ENCODE measurements at regions not wholly inside any gene's neighbourhood (a gene's known extent, or its start where the extent isn't known, plus 50 kb on each side); places are given as distances from the start of the nearest gene placed in this dataset.

- DNase-seq, result no peak
Observed at GRCh38 chr9:106675780-106676179, 187.2 kb upstream of the ZNF462 start.

- DNase-seq, result no peak
Observed at GRCh38 chr9:106677374-106677773, 185.6 kb upstream of the ZNF462 start.

- no peak for DNase-seq
Observed at GRCh38 chr9:106677830-106678229, 185.1 kb upstream of the ZNF462 start.

DNA sequence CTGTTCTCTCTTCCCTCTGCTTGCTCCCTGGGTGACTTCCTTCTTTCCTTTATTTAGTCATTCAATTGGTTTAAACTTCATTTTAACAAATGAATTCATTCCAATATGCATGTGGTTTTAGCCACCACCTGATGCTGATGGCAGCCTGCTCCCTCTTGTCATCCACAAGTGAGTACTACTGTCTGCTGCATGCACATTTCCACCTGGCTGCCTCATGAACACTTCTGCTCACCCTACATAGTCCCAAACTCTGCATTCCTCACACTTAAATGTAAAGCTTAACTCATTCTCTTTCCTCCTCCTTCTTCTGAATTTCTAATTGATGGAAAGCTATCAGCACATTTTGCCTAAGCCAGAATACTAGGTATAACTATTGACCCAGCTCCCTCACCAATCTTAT, 184.7 kb upstream of the ZNF462 start:
- no peak for DNase-seq

DNA sequence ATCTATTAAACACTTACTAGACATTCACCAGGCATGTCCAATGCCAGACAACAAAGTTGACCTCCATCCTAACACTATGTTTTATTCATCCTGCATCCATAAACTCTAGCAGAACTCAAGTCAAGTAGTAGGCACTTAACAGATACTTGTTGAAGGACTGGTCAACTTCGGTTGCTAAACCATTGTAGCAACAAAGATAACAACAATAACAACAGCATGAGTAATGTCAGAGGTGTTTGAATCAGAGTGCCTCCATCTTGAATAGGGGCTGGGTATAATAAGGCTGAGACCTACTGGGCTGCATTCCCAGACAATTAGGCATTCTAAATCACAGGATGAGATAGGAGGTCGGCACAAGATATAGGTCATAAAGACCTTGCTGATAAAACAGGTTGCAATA, 180.5 kb upstream of the ZNF462 start:
- DNase-seq, result no peak

DNA sequence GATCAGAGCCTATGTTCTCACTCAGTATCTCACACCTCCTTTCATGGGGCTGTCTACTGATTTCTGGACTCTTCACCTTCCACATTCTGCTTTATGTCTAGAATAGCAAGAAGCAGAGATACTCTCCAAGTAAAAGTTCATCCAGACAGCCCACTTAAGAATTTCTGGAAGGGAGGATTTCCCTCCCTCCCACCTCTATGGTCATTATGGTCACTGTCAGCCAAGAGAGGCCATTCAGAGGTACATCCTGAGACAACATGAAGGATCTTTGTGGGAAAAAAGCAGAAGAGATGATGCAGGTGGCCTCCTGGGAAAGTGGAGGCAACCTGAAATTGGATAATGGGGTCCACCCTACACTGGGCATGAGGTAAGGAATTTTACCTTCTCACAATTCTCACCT, 179.5 kb upstream of the ZNF462 start:
- DNase-seq, result no peak

DNA sequence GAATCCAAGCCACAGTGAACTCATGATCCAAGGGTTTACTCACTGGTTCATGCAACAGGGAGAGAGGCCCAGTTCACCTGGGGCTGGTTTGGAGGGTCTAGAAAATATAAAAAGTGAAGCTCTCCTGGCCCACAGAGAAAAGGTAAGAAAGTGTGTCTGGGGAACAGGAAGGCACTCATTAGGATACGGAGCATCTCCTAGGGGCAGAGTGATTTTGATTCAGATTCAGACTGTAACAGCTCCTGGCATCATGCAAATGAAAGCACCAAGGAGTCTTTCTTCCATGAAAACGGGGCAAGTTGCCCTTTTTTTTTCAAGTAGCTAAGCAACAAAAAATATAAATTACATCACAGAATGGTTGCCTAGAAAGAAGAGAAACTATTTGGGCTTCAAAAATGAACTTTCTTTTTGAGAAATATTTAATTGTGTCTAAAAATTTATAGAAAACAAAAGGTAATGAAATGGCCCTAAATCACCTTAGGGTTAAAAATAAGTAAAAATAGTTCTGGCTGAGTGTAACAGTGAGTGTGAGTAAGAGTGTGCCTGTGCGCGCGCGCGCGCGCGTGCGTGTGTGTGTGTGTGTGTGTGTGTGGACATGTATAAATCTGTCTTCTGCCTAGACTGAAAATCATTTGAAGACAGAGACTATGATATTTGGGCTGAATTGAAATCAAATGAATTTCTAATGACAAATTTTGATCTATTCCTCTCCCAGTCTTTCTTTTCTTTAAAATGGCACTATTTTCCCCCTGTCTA, 177.8 kb upstream of the ZNF462 start:
- DNase-seq, result no peak

- no peak for DNase-seq
Observed at GRCh38 chr9:106689089-106689488, 173.9 kb upstream of the ZNF462 start.

GRCh38 chr9:106691627-106692026, 171.3 kb upstream of the ZNF462 start:
- DNase-seq, result no peak

GRCh38 chr9:106693558-106693957, 169.4 kb upstream of the ZNF462 start:
- no peak for DNase-seq

GRCh38 chr9:106696804-106697203, 166.2 kb upstream of the ZNF462 start:
- no peak for DNase-seq

GRCh38 chr9:106697390-106697749, 165.6 kb upstream of the ZNF462 start:
- DNase-seq, result no peak

GRCh38 chr9:106697750-106698502, 165.0 kb upstream of the ZNF462 start:
- peak; percentile 85 for DNase-seq

GRCh38 chr9:106700676-106701075, 162.3 kb upstream of the ZNF462 start:
- DNase-seq, result no peak

DNA sequence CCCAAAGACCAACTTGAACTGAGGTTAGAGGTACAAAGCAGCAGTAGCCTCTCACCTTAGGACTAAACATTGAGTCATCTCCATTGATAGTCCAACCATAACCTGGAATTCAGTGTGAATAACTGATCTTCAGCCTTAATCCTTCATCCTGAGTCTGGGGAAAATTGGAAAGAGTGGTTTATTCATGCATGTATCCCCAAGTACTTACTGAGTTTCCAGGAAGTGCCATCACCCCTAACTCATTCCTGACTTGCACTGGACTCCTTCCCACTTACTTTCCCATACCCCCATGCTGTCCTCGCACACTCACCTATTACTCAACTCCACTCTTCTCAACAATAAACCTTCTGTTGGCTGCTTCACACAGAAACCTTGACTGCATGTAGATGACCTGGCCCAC, 161.4 kb upstream of the ZNF462 start:
- DNase-seq, result no peak

DNA sequence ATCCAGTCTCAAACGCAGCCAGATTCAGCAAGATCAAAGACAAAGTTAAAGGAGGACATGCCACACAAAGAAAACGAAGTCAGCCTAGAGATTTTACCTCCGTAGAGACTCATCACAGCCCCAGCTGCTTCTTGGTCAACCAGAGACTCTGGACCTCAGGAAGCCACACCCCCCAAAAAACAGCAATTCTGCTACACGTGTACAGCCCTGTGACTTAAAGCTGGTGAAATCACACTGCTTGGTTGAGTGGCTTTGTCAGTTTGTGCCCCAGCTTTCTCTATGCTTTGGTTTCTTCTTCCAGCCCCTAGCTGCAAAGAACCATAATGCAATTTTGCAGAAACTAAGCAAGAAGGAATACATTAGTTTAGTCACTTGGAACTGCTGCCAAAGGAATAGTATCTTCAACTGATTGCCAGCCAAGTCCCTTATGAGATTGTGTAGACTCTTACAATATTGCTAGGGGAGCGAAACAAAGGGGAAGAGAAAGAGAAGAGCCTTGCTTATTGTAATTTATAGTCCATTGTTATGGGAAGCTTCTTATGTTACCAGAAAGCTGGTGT, 158.8 kb upstream of the ZNF462 start:
- DNase-seq, result peak; percentile 35

DNA sequence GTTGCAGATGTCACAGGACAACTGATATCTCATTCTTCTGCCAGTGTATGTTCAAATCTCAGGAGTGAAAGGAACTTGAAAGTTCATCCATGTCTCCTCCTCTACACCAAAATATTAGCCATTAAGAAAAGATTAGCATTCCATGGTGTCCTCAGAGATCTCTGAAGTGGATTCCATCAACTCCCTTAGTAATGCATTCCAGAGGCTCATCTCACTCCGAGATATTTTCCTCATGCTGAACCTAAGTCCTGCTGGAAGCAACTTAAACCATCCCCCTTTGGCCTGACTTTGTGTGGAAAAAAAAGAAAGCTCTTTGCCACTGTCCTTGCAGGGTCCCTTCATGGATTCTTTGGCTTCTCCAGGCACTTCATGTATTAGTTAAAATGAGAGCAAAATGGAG, 155.7 kb upstream of the ZNF462 start:
- no peak for DNase-seq

GRCh38 chr9:106707738-106708474, 155.1 kb upstream of the ZNF462 start:
- no peak for DNase-seq

DNA sequence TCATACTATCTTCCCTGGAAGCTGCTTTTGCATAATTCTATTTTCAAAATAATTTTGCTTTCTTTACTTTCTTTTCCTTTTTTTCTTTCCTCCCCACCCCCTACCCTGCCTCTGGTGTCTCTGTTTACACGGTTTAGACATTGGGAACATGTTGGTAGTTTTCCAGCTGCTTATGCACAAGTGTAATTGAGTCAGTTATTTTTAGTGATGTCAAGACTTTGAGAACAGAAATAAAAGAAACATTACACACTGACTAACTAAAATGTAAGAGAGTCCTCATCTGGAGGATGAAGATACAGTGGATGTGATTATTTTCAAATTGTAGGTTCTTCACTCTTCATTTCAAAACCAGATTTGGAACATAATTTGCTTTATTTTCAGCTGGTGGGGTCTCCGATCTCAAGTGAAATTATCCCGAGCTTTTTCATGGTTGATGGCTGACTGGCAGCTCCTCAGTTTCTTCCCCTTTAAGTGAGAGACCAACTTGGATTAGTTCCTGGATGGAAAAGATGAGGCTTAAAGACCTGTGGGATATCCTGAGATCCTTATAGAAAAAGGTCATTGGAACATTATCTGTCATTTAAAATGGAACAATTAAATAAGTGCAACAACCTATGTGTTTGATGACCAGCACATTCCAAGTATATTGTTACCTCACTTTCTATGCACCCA, 154.4 kb upstream of the ZNF462 start:
- no peak for DNase-seq

DNA sequence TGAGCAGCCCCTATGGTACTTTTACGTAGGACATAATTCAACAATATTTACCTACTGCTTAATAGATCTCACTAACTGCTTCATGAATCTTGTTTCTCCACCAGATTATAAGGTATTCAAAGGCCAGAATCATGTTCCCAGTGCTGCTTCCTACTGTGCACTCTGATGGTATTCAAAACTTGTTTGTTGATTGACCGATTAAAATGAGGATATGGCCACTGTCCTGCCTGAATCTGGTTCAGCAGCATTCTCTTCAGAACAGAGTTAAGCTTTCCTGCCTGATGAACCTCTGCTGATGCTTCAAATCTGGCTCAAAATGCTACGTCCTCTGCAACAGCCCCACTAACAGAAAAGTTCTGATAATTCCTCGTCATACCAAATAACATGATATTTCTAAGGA, 150.7 kb upstream of the ZNF462 start:
- no peak for DNase-seq

DNA sequence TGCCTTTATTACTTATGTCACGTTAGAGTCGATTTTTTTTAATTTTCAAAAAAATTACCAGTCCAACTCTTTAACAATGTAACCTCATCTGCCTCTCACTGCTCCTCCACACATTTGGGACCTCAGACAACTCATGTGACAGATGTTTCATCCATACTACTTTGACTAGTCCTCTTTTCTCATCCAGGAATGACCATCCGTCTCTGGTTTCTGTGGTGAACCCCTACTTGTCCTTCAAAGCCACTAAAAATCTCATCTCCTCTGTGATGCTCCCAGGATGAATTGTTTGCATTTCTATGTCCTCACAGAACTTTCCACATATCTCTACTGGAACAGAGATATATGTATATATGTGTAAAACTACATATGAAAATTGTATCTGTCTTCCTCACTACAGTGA, 149.8 kb upstream of the ZNF462 start:
- DNase-seq, result no peak

- no peak for DNase-seq
Observed at GRCh38 chr9:106716820-106717219, 146.1 kb upstream of the ZNF462 start.

All from skin of body (tissue), 1 donor.